GM19035 (cell line): ENCODE measurements at regions not wholly inside any gene's neighbourhood (a gene's known extent, or its start where the extent isn't known, plus 50 kb on each side); places are given as distances from the start of the nearest gene placed in this dataset.
"Not testable (repeated sequence)": the region's sequence is repeated elsewhere in the genome, so short reads cannot be mapped to it uniquely, and the experiment has no call there.

Experiments used
- ATAC-seq: cut with Tn5 transposase; IDR thresholded peaks from one replicate; pipeline ENCODE4 v1.9.1; 2021; ENCODE audit not compliant: unreplicated experiment

DNA sequence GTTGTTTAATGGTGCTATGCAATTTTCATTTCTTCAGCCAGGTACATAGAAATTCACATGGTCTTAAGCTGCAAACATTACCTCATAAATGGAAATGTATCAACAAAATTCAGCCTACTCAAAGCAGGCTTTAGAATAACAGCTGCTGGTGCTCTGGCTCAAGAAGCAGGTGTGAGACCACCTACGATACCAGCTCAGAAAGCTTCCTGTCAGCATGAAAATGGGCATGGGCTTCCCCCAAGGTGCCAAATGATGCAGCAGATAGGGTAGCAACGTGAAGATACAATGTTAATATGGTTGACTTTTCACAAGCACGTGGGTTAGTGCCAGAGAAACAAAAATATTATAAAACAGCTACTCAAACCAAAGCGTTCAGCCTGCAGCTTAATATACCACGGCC, 343.4 kb upstream of the PRICKLE1 start:
- no peak for ATAC-seq

DNA sequence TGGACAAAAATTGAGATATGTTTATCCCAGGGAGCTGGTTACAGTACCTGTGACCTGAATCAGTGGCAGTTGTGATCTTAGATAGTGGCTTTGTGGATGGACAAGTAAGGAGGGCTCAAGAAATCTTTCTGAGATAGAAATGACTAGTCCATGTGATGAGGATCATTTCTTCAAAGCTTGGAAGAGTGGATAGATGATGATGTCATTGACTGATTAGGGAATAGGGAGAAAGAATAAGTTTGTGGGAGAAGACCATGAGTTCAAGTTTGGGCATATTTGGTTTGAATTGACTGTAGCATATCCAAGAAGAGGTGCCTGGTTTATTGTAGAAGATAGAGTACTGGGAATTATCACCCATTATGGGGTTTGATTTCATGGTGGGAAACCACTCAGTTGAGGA, 336.7 kb upstream of the PRICKLE1 start:
- ATAC-seq = no peak

DNA sequence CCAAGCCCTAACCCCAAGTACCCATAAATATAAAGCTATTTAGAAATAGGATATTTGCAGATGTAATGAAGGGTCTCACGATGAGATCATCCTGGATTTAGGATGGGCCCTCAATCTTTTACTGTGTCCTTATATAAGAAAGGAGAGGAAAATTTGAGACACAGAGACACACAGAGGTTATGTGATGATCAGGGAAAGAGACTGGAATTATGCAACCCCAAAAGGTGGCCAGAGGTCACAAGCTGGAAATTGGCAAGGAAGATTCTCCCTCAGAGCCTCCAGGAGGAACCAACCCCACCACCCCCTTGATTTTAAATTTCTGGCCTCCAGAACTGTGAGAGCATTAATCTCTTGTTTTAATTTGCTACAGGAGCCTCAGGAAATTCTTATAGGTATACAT, 334.9 kb upstream of the PRICKLE1 start:
- ATAC-seq = no peak

DNA sequence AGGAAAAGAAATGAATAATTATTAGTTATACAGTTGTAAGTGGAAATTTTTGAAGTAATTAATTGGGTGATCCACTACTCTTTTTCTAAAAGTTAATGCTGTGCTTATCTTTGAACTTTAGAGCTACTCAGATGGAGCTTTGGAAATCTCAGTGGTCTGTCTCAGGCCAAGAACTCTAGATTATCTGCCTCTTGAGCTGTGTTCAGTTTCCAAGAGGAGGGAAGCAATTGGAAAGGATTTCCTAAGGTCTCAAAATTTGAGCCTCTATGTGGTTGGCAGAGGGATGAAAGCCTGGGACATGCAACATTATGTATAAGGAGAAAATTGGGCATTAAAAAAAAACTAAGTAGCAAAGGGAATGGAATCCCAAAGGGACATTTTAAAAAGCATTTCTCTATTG, 334.0 kb upstream of the PRICKLE1 start:
- ATAC-seq = no peak

DNA sequence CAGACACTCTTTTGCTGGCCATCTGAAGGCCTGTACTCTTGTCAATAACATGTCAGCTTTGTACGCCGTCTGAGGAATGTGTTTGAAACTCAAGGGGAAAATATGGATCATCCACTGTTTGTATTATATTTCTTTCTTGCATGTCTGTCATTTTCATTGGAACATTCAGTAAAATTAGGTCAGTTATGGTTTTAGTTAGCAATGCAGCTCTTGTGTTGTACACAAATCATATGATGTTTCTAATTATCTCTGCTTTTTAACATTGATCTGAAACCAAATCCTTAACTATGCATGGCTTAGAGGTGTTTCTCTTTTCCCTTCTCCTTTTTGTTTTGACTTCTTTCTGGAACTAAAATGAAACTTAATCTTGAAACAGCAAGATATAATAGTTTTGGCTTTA, 333.6 kb upstream of the PRICKLE1 start:
- ATAC-seq = no peak

DNA sequence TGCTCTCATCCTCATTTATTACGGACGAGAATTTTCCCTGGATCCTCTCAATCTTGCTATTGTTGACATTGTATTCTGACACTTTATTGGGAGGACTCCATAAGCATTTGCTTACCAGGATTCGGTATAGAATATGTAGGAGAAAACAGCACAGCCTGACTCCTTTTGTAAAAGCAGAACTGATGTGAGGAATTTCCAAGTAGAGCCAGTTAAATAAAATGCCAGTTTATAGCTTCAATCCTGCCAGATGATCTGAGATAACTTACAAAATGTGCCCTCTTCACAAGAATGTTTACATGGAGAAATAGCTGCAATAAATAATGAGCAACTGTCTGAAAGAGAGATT, 332.9 kb upstream of the PRICKLE1 start:
- no peak for ATAC-seq

DNA sequence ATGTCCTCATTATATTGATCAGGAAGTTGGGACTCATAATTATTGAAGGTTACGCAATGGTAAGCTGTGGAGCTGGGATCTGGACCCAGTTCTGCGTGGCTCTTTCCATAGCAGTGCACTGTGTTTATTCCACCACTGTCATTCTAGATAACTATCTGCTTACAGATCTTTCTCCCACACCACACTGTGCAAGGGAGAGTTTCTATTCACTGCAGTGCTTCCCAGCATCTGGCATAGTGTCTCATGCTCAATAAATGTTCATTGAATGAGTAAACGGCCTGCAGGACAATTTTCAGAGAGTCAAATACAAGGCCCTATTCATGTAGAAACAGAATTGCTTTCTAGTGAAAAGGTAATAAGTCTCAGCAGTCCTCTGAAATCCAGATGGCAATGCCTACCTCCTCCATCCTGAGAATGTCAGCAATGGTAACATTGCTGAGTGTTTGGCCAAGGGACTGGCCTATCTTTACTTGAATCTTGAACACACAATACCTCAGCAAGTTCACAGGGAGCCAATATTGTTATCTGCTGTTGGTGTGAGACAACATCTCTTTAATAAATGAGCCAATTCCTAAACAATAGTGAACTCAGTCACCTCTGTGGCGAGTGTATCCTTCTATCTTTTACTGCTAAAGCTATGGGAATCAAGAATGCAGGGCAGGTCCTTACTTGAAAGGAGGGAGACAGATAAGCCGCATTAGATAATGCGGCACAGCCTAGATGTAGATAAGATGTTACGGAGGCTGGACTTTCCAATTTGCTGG, 332.4 kb upstream of the PRICKLE1 start:
- no peak for ATAC-seq

DNA sequence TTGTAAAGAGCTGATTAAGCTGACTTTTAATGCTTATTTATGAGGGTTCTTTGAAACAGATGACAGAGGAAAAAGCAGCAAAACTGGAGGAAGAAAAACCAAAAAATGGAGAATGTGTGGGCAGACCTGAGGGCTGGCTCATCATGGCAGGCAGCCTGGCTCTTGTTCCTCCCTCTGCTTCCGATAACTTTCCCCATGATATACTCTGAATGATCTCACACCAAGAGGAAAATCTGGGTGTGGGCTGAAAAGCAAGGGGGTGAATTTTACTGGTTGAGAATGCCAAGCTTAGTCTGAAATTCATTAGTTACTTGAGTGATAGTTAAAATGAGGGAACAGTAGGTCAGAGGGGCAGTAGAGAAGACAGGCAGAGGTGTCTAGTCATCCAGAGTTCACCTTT, 330.1 kb upstream of the PRICKLE1 start:
- ATAC-seq = no peak

DNA sequence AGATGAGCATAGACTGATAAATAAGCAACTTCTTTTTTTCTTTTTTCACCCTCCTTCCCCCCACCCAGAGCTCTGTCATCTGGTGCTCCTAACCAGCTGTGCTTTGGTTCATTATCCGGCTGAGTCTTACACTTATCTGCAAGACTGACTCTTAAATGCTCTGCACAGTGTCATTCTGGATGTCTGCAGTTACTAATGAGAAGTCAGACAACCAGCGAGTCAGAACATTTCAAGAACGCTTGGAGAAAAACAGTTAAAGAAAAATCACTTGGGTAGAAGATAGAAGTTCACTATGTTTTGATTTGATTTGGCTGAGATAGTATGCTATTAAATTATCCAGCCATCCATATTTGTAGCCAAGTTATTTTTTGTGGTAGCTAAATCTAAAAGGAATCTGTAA, 328.9 kb upstream of the PRICKLE1 start:
- ATAC-seq = no peak

DNA sequence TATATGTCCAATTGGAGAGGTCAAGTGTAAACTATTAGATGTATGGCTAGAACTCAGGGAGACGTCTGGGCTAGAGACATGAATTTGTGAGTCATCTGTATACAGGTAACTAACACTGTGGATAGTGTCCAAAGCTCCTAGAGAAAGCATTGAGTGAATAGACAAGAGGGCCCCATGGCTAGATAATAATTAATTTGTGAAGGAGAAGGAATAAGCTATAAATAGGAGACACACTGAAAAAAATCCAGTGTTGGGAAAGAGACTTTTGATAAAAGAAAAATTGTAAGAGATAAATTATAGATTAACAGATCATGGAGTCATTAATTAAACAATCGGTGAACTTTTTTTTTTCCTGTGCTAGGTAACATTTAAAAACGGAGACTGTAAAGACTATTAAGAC, 326.6 kb upstream of the PRICKLE1 start:
- no peak for ATAC-seq

DNA sequence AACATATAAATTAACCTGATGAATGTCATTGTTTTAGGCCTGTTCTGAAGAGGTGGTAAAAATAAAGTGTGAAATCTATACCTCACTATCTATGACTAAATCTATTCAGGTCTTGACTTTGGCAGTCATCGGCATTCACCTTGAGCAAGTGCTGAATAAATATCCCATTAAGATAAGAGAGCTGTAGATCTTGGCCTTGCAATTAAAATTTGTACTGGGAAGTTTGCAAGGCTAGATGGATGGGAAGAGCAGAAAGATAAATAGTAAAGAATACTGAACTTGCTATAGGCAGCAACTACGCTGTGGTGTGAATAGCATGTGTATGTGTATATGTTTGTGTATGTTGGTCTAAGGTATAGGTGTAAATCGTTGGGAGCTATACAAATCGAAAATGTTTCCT, 325.9 kb upstream of the PRICKLE1 start:
- no peak for ATAC-seq

DNA sequence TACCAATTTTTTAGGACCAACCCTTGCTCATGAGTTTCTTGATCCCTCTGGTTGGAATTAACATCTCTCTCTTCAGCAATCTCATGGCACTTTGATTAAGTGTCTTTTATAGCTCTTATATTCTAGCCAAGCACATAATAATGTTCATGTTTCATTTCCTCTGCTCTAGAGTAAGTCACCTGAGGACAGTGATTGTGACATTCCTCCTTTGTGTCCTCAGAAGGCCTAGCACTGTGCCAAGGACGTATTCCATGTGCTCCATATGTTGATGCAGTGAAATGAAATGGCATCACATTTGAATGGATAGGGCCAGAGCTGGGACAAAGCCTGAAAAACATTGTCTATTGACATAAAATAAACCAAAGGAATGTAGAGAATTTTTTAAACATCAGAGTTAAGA, 322.8 kb upstream of the PRICKLE1 start:
- no peak for ATAC-seq

DNA sequence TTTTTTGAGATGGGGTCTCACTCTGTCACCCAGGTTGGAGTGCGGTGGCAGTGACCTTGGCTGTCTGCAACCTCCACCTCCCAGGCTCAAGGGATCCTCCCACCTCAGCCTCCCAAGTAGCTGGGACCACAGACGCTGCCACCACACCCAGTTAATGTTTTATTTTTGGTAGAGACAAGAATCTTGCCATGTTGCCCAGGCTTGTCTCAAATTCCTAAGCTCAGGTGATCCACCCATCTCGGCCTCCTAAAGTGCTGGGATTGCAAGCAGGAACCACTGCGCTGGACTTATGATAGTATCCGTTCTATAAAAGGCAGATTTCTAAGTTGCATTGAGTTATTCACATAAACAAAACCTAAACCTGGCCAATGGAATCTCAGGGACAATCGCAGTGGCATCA, 321.1 kb upstream of the PRICKLE1 start:
- ATAC-seq = no peak

DNA sequence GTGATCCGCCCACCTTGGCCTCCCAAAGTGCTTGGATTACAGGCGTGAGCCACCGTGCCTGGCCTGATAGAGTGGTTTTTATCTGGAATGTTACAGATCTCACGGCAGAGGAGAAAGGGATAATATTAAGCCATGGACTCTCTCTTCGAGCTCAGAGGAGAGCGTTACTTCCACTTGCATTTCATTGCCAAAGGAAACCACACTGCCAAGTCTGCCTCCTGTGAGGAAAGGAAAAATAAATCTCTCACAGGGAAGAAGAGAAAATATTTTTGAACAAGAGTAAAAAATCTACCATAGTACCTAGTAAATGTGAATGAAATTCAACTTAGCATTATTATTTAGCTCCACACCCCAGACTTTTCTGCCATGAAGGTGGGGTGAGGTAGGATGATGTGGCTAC, 319.2 kb upstream of the PRICKLE1 start:
- ATAC-seq = no peak

DNA sequence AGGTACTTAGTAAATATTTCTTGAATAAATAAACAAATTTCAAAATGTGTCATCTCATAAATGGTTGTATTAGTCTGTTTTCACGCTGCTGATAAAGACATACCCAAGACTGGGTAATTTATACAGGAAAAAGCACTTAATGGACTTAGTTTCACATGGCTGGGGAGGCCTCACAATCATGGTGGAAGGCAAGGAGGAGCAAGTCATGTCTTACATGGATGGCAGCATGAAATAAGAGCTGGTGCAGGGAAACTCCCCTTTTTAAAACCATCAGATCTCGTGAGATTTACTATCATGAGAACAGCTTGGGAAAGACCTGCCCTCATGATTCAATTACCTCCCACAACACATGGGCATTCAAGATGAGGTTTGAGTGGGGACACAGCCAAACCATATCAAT, 317.3 kb upstream of the PRICKLE1 start:
- ATAC-seq = not testable (repeated sequence)

DNA sequence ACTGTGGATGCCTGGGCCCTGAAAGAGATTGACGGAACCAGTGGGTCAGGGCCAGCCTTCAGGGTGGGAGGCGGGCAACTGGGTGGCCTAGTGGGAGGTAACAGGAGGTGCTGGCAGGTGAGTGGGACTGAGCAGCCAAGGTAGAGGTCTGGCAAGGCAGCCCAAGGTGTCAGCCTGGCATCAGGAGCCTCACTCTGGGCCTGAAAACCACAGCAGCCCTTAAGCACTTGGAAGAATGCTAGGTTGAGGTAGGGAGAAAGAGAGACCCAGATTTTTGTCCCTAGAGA, 315.8 kb upstream of the PRICKLE1 start:
- no peak for ATAC-seq

DNA sequence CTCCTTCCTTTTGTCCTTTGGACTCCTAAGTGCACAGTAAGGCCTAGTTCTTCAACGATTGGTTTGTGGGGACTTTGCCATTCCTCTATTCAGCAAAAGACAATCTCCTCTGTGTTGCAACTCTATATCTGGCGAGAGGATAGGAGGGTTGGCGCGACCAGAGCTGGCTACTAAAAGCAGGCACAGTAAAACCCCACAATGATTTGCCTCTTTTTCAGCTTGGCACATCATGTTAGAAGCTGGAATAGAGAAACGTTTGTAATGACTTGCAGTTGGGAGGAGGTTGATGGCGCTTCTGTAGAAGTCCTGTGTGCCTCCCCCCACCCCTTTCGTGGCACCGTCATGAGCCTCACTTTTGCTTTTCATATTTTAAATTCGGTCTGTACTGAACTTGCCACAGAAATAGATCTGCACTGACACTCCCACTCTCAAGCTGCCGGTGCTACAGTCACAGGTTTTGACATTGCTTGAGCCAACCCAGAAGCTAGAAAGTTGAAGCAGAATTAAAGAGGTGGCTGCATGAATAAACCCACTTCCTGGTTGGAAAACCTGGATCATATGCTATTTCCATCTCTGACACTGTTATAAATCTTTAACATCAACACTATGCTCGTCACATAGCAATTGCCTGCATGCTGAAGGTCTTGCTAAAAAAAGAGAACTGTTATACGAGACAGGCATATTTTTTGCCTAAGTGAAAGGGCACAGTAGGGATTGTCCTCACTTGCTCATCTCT, 315.3 kb upstream of the PRICKLE1 start:
- ATAC-seq = no peak

DNA sequence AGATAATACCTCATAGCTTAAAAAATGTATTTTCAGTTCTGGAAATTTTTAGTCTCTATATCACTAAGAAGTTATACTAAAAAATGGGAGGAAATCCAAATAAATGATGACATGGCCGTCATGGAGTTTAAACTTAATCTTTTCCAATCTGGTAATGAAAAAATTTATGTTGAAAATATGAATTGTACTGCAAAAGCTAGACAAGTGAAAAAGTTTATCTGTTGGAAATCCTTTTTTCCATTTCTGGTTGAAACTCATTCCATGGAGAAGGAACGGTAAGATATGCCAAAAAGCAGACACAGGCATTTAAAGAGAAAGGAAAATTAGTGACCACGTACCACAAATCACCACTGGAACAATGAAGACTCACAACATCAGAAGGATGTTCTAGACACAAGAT, 314.2 kb upstream of the PRICKLE1 start:
- ATAC-seq = no peak

DNA sequence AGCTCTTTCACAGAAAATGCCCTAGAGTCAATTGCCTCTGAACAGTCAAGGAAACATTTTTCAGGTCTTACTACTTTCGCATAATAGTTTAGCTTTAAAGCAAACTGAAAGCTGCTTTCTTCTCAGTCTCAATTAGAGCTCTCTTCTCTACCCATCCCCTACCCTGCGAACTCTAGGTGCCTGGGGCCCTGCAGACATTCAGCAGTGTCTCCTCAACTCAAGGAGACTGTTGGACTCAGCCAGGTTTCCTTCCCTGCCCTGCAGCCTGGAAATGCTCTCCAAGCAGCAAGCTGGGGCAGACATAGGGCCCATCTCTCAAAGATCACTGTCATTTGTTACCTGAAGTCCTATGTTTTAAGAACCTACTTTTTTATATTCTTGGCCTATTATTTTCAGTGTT, 312.5 kb upstream of the PRICKLE1 start:
- ATAC-seq = no peak

DNA sequence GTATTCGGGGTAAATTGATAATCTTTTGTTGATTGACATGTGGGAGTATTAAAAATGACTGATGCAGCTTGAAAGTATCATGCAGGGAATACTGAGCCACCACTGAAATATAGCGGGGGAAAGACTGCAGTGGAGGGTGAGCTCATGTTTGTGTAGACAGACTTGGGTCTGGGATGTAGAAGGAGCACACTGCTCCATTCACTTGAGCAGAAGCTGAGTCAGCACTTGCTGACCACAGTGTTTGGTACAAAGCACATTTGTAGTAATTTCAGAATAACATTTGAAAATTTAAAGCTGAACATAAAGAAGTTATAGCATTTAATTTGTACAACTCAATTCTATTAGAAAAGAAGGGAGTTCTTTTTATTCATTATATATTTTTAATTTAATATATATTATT, 304.3 kb upstream of the PRICKLE1 start:
- no peak for ATAC-seq

DNA sequence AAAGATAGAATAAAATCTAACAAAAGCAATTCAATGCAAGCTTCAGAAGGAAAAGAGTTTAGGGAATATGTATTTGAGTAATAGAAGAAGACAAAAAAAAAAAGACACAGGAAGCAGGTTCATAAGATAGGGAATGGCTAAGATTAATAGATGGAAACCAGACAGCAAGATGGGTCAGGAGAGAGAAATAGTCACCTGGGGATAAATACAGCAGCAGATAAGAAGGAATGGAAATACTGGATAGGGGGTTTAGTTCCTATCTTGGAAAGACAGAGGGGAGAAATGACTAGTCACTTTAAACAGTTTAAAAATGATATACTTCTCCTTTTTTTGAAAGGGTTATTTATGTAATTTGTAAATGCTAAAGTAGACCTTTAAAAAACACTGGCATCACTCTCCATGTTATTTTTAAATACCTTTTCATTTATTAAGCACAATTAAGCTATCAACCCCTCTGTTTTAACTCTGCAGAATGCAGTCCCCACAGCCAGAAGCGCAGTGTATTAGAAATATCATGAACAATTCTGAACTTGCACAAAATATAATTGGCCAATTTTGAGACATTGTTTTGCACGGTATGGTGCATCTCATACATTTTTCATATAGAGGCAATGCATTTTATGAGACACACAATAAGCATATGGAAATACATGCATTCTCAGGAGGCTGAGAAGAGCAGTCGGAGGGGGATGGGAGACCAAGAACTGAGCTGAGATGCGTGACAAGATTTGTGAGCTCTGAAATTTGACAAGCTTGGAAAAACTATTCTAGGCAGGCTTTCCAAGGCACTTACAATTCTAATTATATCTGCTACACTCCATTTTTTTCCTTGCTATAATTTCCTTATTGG, 303.4 kb upstream of the PRICKLE1 start:
- no peak for ATAC-seq

DNA sequence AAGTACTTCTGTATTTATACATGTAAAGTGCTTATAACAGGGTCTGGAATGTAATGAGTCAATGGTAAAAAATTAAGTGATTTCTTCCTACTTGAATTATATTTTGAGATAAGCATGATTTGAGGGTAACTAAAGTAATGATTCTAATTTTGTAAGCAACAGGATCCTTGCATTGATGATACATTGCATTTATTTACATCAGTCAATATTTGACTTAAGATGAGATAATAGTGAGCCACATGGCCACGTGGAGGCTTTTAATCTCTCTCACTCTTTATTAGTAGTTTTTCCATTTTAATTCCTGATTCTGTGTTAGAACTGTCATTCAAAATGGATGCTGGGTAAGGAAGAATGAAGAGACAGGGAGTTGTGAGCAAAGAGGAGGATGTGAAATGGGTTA, 298.1 kb upstream of the PRICKLE1 start:
- no peak for ATAC-seq
